ENCODE measurements at regions not wholly inside any gene's neighbourhood (a gene's known extent, or its start where the extent isn't known, plus 50 kb on each side); places are given as distances from the start of the nearest gene placed in this dataset.

GRCh38 chr4:166182145-166182544, 309.1 kb downstream of the TLL1 start:
- TF ChIP-seq CTCF (conservative IDR thresholded peaks at IDR 0.05; ENCODE audit: low read length) (no peak), EZH2phosphoT487 (IDR thresholded peaks at IDR 0.05; ENCODE audit: borderline replicate concordance) (no peak)
- Histone ChIP-seq H3K4me3 (ENCODE audit: low read length, poor library complexity, severe bottlenecking) (no peak overlapping the region), H2AFZ (ENCODE audit: low read length) (no peak overlapping the region)

GRCh38 chr4:166195101-166195500, 322.1 kb downstream of the TLL1 start:
- H3K9me2 ChIP-seq (replicated peaks; ENCODE audit: low read depth, low read length), result no peaks in the 10 kb centered on the region
- no peaks in the 10 kb centered on the region for H4K20me1 ChIP-seq (ENCODE audit: insufficient read depth, low read length, poor library complexity, severe bottlenecking)
- no peaks in the 10 kb centered on the region for H3K79me2 ChIP-seq (ENCODE audit: insufficient read depth, low read length)
- no peaks in the 10 kb centered on the region for H3K27me3 ChIP-seq (ENCODE audit: insufficient read depth, low read length, poor library complexity, severe bottlenecking)
- no peak overlapping the region for H3K9ac ChIP-seq (ENCODE audit: low read depth, low read length, poor library complexity, severe bottlenecking)
- no peaks in the 10 kb centered on the region for H3K4me1 ChIP-seq (ENCODE audit: insufficient read depth, low read length, poor library complexity, severe bottlenecking)
- H3K4me3 ChIP-seq (ENCODE audit: low read length, poor library complexity, severe bottlenecking), result no peak overlapping the region
- H3K4me2 ChIP-seq (ENCODE audit: low read depth, low read length, poor library complexity, severe bottlenecking), result no peak overlapping the region
- no peaks in the 10 kb centered on the region for H3K36me3 ChIP-seq (ENCODE audit: insufficient read depth, low read length)
- TF ChIP-seq EZH2phosphoT487 (IDR thresholded peaks at IDR 0.05; ENCODE audit: borderline replicate concordance), result no peak
- TF ChIP-seq CTCF (conservative IDR thresholded peaks at IDR 0.05; ENCODE audit: low read length), result no peak
- no peaks in the 10 kb centered on the region for H3K9me3 ChIP-seq (ENCODE audit: insufficient read depth, low read depth, low read length)
- no peaks in the 10 kb centered on the region for H3F3A ChIP-seq (ENCODE audit: low read depth)
- H2AFZ ChIP-seq (ENCODE audit: low read length), result no peak overlapping the region

More at GRCh38 chr4:166182145-166182544, 309.1 kb downstream of the TLL1 start:
- Histone ChIP-seq H3K4me2 (ENCODE audit: low read depth, low read length, poor library complexity, severe bottlenecking) (no peak overlapping the region), H3K36me3 (ENCODE audit: insufficient read depth, low read length) (no peaks in the 10 kb centered on the region), H3K27me3 (ENCODE audit: insufficient read depth, low read length, poor library complexity, severe bottlenecking) (no peaks in the 10 kb centered on the region), H4K20me1 (ENCODE audit: insufficient read depth, low read length, poor library complexity, severe bottlenecking) (no peaks in the 10 kb centered on the region), H3K9me3 (ENCODE audit: insufficient read depth, low read depth, low read length) (peaks cover 6% of the 10 kb centered on the region; the same call in 1 of the 2 replicates), H3K9ac (ENCODE audit: low read depth, low read length, poor library complexity, severe bottlenecking) (no peak overlapping the region), H3K4me1 (ENCODE audit: insufficient read depth, low read length, poor library complexity, severe bottlenecking) (no peaks in the 10 kb centered on the region), H3K79me2 (ENCODE audit: insufficient read depth, low read length) (no peaks in the 10 kb centered on the region), H3K9me2 (replicated peaks; ENCODE audit: low read depth, low read length) (no peaks in the 10 kb centered on the region), H3F3A (ENCODE audit: low read depth) (no peaks in the 10 kb centered on the region)

- H2AFZ ChIP-seq (ENCODE audit: low read length), result no peak overlapping the region
- no peak overlapping the region for H3K4me2 ChIP-seq (ENCODE audit: low read depth, low read length, poor library complexity, severe bottlenecking)
- H3K4me3 ChIP-seq (ENCODE audit: low read length, poor library complexity, severe bottlenecking), result no peak overlapping the region
- H3K4me1 ChIP-seq (ENCODE audit: insufficient read depth, low read length, poor library complexity, severe bottlenecking), result no peaks in the 10 kb centered on the region
- no peaks in the 10 kb centered on the region for H3K9me3 ChIP-seq (ENCODE audit: insufficient read depth, low read depth, low read length)
- no peak for TF ChIP-seq EZH2phosphoT487 (IDR thresholded peaks at IDR 0.05; ENCODE audit: borderline replicate concordance)
- TF ChIP-seq CTCF (conservative IDR thresholded peaks at IDR 0.05; ENCODE audit: low read length), result no peak
- H3F3A ChIP-seq (ENCODE audit: low read depth), result no peaks in the 10 kb centered on the region
- no peaks in the 10 kb centered on the region for H3K79me2 ChIP-seq (ENCODE audit: insufficient read depth, low read length)
- no peaks in the 10 kb centered on the region for H3K9me2 ChIP-seq (replicated peaks; ENCODE audit: low read depth, low read length)
- H3K27me3 ChIP-seq (ENCODE audit: insufficient read depth, low read length, poor library complexity, severe bottlenecking), result no peaks in the 10 kb centered on the region
- H4K20me1 ChIP-seq (ENCODE audit: insufficient read depth, low read length, poor library complexity, severe bottlenecking), result no peaks in the 10 kb centered on the region
- H3K9ac ChIP-seq (ENCODE audit: low read depth, low read length, poor library complexity, severe bottlenecking), result no peak overlapping the region
- H3K36me3 ChIP-seq (ENCODE audit: insufficient read depth, low read length), result no peaks in the 10 kb centered on the region
These were observed 324.1 kb downstream of the TLL1 start for GRCh38 chr4:166197166-166197565.
